ENCODE measurements at regions not wholly inside any gene's neighbourhood (a gene's known extent, or its start where the extent isn't known, plus 50 kb on each side); places are given as distances from the start of the nearest gene placed in this dataset.
"Not testable (repeated sequence)": the region's sequence is repeated elsewhere in the genome, so short reads cannot be mapped to it uniquely, and the experiment has no call there.

- Histone ChIP-seq H3K9me3 (ENCODE audit: control insufficient read depth in 1 of 2, low read length in 2 of 2) (no peaks in the 10 kb centered on the region), H3K36me3 (ENCODE audit: insufficient read depth, low read length) (no peaks in the 10 kb centered on the region), H3K4me3 (ENCODE audit: low read length in 2 of 2) (no peak overlapping the region), H3K27ac (ENCODE audit: low read depth, low read length) (no peak overlapping the region), H3K27me3 (ENCODE audit: insufficient read depth, low read length) (no peaks in the 10 kb centered on the region), H3K4me1 (ENCODE audit: insufficient read depth, low read length) (no peaks in the 10 kb centered on the region)
- Mint-ChIP-seq H3K36me3 (no peaks in the 10 kb centered on the region), H3K4me1 (no peaks in the 10 kb centered on the region), H3K9me3 (peaks cover 0 to 2% (median 0%) of the 10 kb centered on the region in 8 donors), H3K27me3 (peaks cover 2 to 5% of the 10 kb centered on the region in 2 donors), H3K27ac (no peak overlapping the region), H3K4me3 (no peak overlapping the region)
- ChIA-PET CTCF (ENCODE audit: partially characterized antibody) (no interaction called here), POLR2A (ENCODE audit: partially characterized antibody) (no interaction called here)
- no peak for DNase-seq
- intact Hi-C loops (cut with micrococcal nuclease), result no loop called here
These were observed 245.7 kb upstream of the SLC30A5 start for GRCh38 chr5:68848091-68848490.

GRCh38 chr5:68849103-68849502, 244.7 kb upstream of the SLC30A5 start:
- POLR2A ChIA-PET (ENCODE audit: partially characterized antibody), result no interaction called here
- peaks cover 2 to 5% of the 10 kb centered on the region in 2 donors for H3K27me3 Mint-ChIP-seq
- H3K4me1 Mint-ChIP-seq, result no peaks in the 10 kb centered on the region

GRCh38 chr5:68849906-68850305, 243.9 kb upstream of the SLC30A5 start:
- H3K9me3 Mint-ChIP-seq, result peaks cover 0 to 2% (median 0%) of the 10 kb centered on the region in 8 donors
- H3K27ac Mint-ChIP-seq, result no peak overlapping the region
- POLR2A ChIA-PET (ENCODE audit: partially characterized antibody), result interaction anchor here (0.6 kb wide), 1 partner anchor 13 kb away, joined by 4 read pairs; no protein-coding TSS in a partner anchor
- H3K27me3 ChIP-seq (ENCODE audit: insufficient read depth, low read length), result no peaks in the 10 kb centered on the region
- CTCF ChIA-PET (ENCODE audit: partially characterized antibody), result no interaction called here
- no peak overlapping the region for H3K27ac ChIP-seq (ENCODE audit: low read depth, low read length)
- H3K4me1 Mint-ChIP-seq, result no peaks in the 10 kb centered on the region
- no peak for DNase-seq
- intact Hi-C loops (cut with micrococcal nuclease), result no loop called here
- no peaks in the 10 kb centered on the region for H3K36me3 ChIP-seq (ENCODE audit: insufficient read depth, low read length)
- H3K4me3 ChIP-seq (ENCODE audit: low read length in 2 of 2), result no peak overlapping the region
- no peaks in the 10 kb centered on the region for H3K36me3 Mint-ChIP-seq
- H3K9me3 ChIP-seq (ENCODE audit: control insufficient read depth in 1 of 2, low read length in 2 of 2), result no peaks in the 10 kb centered on the region
- no peak overlapping the region for H3K4me3 Mint-ChIP-seq
- peaks cover 2 to 5% of the 10 kb centered on the region in 2 donors for H3K27me3 Mint-ChIP-seq
- H3K4me1 ChIP-seq (ENCODE audit: insufficient read depth, low read length), result no peaks in the 10 kb centered on the region

More at GRCh38 chr5:68849103-68849502, 244.7 kb upstream of the SLC30A5 start:
- Histone ChIP-seq H3K36me3 (ENCODE audit: insufficient read depth, low read length) (no peaks in the 10 kb centered on the region), H3K4me1 (ENCODE audit: insufficient read depth, low read length) (no peaks in the 10 kb centered on the region), H3K27ac (ENCODE audit: low read depth, low read length) (no peak overlapping the region), H3K4me3 (ENCODE audit: low read length in 2 of 2) (no peak overlapping the region), H3K9me3 (ENCODE audit: control insufficient read depth in 1 of 2, low read length in 2 of 2) (no peaks in the 10 kb centered on the region), H3K27me3 (ENCODE audit: insufficient read depth, low read length) (no peaks in the 10 kb centered on the region)
- no peaks in the 10 kb centered on the region for H3K36me3 Mint-ChIP-seq
- no peak overlapping the region for H3K27ac Mint-ChIP-seq
- H3K9me3 Mint-ChIP-seq, result peaks cover 0 to 2% (median 0%) of the 10 kb centered on the region in 8 donors
- H3K4me3 Mint-ChIP-seq, result no peak overlapping the region
- CTCF ChIA-PET (ENCODE audit: partially characterized antibody), result no interaction called here
- DNase-seq, result no peak
- intact Hi-C loops (cut with micrococcal nuclease), result no loop called here

GRCh38 chr5:68861099-68861498, 232.7 kb upstream of the SLC30A5 start:
- POLR2A ChIA-PET (ENCODE audit: partially characterized antibody), result no interaction called here
- CTCF ChIA-PET (ENCODE audit: partially characterized antibody), result no interaction called here
- Mint-ChIP-seq H3K27me3 (peaks cover 12 to 16% of the 10 kb centered on the region in 2 donors), H3K9me3 (peaks cover 5 to 21% (median 12%) of the 10 kb centered on the region in 8 donors), H3K4me3 (no peak overlapping the region), H3K27ac (no peak overlapping the region), H3K4me1 (no peaks in the 10 kb centered on the region), H3K36me3 (peaks cover 0 to 2% of the 10 kb centered on the region in 2 donors)
- Histone ChIP-seq H3K36me3 (ENCODE audit: insufficient read depth, low read length) (no peaks in the 10 kb centered on the region), H3K4me1 (ENCODE audit: insufficient read depth, low read length) (no peaks in the 10 kb centered on the region), H3K9me3 (ENCODE audit: control insufficient read depth in 1 of 2, low read length in 2 of 2) (no peaks in the 10 kb centered on the region), H3K4me3 (ENCODE audit: low read length in 2 of 2) (no peak overlapping the region), H3K27ac (ENCODE audit: low read depth, low read length) (no peak overlapping the region), H3K27me3 (ENCODE audit: insufficient read depth, low read length) (no peaks in the 10 kb centered on the region)
- intact Hi-C loops (cut with micrococcal nuclease), result no loop called here
- no peak for DNase-seq

GRCh38 chr5:68862560-68862959, 231.3 kb upstream of the SLC30A5 start:
- intact Hi-C loops (cut with micrococcal nuclease), result no loop called here
- Histone ChIP-seq H3K9me3 (ENCODE audit: control insufficient read depth in 1 of 2, low read length in 2 of 2) (no peaks in the 10 kb centered on the region), H3K27me3 (ENCODE audit: insufficient read depth, low read length) (no peaks in the 10 kb centered on the region), H3K36me3 (ENCODE audit: insufficient read depth, low read length) (no peaks in the 10 kb centered on the region), H3K27ac (ENCODE audit: low read depth, low read length) (no peak overlapping the region), H3K4me3 (ENCODE audit: low read length in 2 of 2) (no peak overlapping the region), H3K4me1 (ENCODE audit: insufficient read depth, low read length) (no peaks in the 10 kb centered on the region)
- peaks cover 12 to 17% of the 10 kb centered on the region in 2 donors for H3K27me3 Mint-ChIP-seq
- H3K4me3 Mint-ChIP-seq, result no peak overlapping the region
- POLR2A ChIA-PET (ENCODE audit: partially characterized antibody), result no interaction called here
- H3K36me3 Mint-ChIP-seq, result peaks cover 0 to 2% of the 10 kb centered on the region in 2 donors
- H3K27ac Mint-ChIP-seq, result no peak overlapping the region
- no peak for DNase-seq
- peaks cover 4 to 18% (median 13%) of the 10 kb centered on the region in 8 donors for H3K9me3 Mint-ChIP-seq
- no peaks in the 10 kb centered on the region for H3K4me1 Mint-ChIP-seq
- CTCF ChIA-PET (ENCODE audit: partially characterized antibody), result interaction anchor here (0.7 kb wide), 1 partner anchor 1634 kb away, joined by 4 read pairs; no protein-coding TSS in a partner anchor

- H3K4me1 ChIP-seq (ENCODE audit: insufficient read depth, low read length); H3K27me3 ChIP-seq (ENCODE audit: insufficient read depth, low read length); H3K9me3 ChIP-seq (ENCODE audit: control insufficient read depth in 1 of 2, low read length in 2 of 2); CTCF ChIA-PET (ENCODE audit: partially characterized antibody); H3K27ac Mint-ChIP-seq; H3K4me3 ChIP-seq (ENCODE audit: low read length in 2 of 2); H3K4me3 Mint-ChIP-seq; H3K4me1 Mint-ChIP-seq; H3K36me3 ChIP-seq (ENCODE audit: insufficient read depth, low read length); POLR2A ChIA-PET (ENCODE audit: partially characterized antibody); H3K27ac ChIP-seq (ENCODE audit: low read depth, low read length); intact Hi-C loops (cut with micrococcal nuclease); H3K36me3 Mint-ChIP-seq; DNase-seq: not testable (repeated sequence)
- Mint-ChIP-seq H3K9me3 (peaks cover 0 to 16% (median 13%) of the 10 kb centered on the region in 8 donors), H3K27me3 (peaks cover 12 to 22% of the 10 kb centered on the region in 2 donors)
These were observed 228.6 kb upstream of the SLC30A5 start for GRCh38 chr5:68865192-68865591.

- POLR2A ChIA-PET (ENCODE audit: partially characterized antibody), result no interaction called here
- no peak overlapping the region for H3K27ac Mint-ChIP-seq
These were observed 221.6 kb upstream of the SLC30A5 start for GRCh38 chr5:68872088-68872839.

More at GRCh38 chr5:68872088-68872839, 221.6 kb upstream of the SLC30A5 start:
- Histone ChIP-seq H3K4me1 (ENCODE audit: insufficient read depth, low read length) (peaks cover 17% of the 10 kb centered on the region), H3K4me3 (ENCODE audit: low read length in 2 of 2) (no peak overlapping the region), H3K27me3 (ENCODE audit: insufficient read depth, low read length) (no peaks in the 10 kb centered on the region), H3K9me3 (ENCODE audit: control insufficient read depth in 1 of 2, low read length in 2 of 2) (no peaks in the 10 kb centered on the region), H3K36me3 (ENCODE audit: insufficient read depth, low read length) (no peaks in the 10 kb centered on the region), H3K27ac (ENCODE audit: low read depth, low read length) (no peak overlapping the region)
- DNase-seq, result no peak
- Mint-ChIP-seq H3K36me3 (no peaks in the 10 kb centered on the region), H3K9me3 (peaks cover 0 to 2% (median 0%) of the 10 kb centered on the region in 8 donors), H3K4me1 (peaks cover 4 to 10% (median 6%) of the 10 kb centered on the region in 4 donors), H3K27me3 (peaks cover 0 to 6% of the 10 kb centered on the region in 2 donors), H3K4me3 (no peak overlapping the region)
- intact Hi-C loops (cut with micrococcal nuclease), result no loop called here
- CTCF ChIA-PET (ENCODE audit: partially characterized antibody), result no interaction called here

Measured in CD4-positive, alpha-beta memory T cell (primary cell).